Embryonic facial prominence (tissue), 1 donor: ENCODE measurements at regions not wholly inside any gene's neighbourhood (a gene's known extent, or its start where the extent isn't known, plus 50 kb on each side); places are given as distances from the start of the nearest gene placed in this dataset.
"Not testable (repeated sequence)": the region's sequence is repeated elsewhere in the genome, so short reads cannot be mapped to it uniquely, and the experiment has no call there.

Experiments
- DNase-seq: peaks from one replicate; pipeline ENCODE4 v3.0.0-alpha.2; 2016; ENCODE audit errors: extremely low spot score

- no peak for DNase-seq
These were observed 1273.0 kb downstream of the ROBO2 start for GRCh38 chr3:78312851-78313250.

- no peak for DNase-seq
These were observed 1273.4 kb downstream of the ROBO2 start for GRCh38 chr3:78313332-78313731.

- DNase-seq = no peak
These were observed 1274.4 kb downstream of the ROBO2 start for GRCh38 chr3:78314327-78314726.

GRCh38 chr3:78317774-78318173 lies 1277.9 kb downstream of the ROBO2 start:
- DNase-seq = no peak

GRCh38 chr3:78322780-78323179 lies 1282.9 kb downstream of the ROBO2 start:
- no peak for DNase-seq

GRCh38 chr3:78337801-78338211 lies 1297.9 kb downstream of the ROBO2 start:
- no peak for DNase-seq

GRCh38 chr3:78338405-78338804 lies 1298.5 kb downstream of the ROBO2 start:
- no peak for DNase-seq

GRCh38 chr3:78343221-78343620 lies 1303.3 kb downstream of the ROBO2 start:
- no peak for DNase-seq

- DNase-seq = not testable (repeated sequence)
These were observed 1304.4 kb downstream of the ROBO2 start for GRCh38 chr3:78344267-78344666.

- no peak for DNase-seq
These were observed 1305.0 kb downstream of the ROBO2 start for GRCh38 chr3:78344918-78345317.

GRCh38 chr3:78347176-78347575 lies 1307.3 kb downstream of the ROBO2 start:
- DNase-seq = no peak

- DNase-seq = no peak
These were observed 1308.8 kb downstream of the ROBO2 start for GRCh38 chr3:78348664-78349063.

- no peak for DNase-seq
These were observed 1309.7 kb downstream of the ROBO2 start for GRCh38 chr3:78349571-78349970.

GRCh38 chr3:78351334-78351733 lies 1311.4 kb downstream of the ROBO2 start:
- no peak for DNase-seq

GRCh38 chr3:78353231-78353630 lies 1313.3 kb downstream of the ROBO2 start:
- no peak for DNase-seq

GRCh38 chr3:78360849-78361248 lies 1321.0 kb downstream of the ROBO2 start:
- DNase-seq = no peak

GRCh38 chr3:78368636-78369345 lies 1328.9 kb downstream of the ROBO2 start:
- no peak for DNase-seq

- no peak for DNase-seq
These were observed 1350.3 kb downstream of the ROBO2 start for GRCh38 chr3:78390221-78390620.

- DNase-seq = no peak
These were observed 1358.5 kb downstream of the ROBO2 start for GRCh38 chr3:78398401-78398800.

GRCh38 chr3:78402720-78403119 lies 1362.8 kb downstream of the ROBO2 start:
- no peak for DNase-seq

- DNase-seq = no peak
These were observed 1362.1 kb downstream of the ROBO1 start for GRCh38 chr3:78405745-78406144.

- no peak for DNase-seq
These were observed 1361.4 kb downstream of the ROBO1 start for GRCh38 chr3:78406396-78406795.

GRCh38 chr3:78410077-78410476 lies 1357.7 kb downstream of the ROBO1 start:
- no peak for DNase-seq

- DNase-seq = no peak
These were observed 1353.5 kb downstream of the ROBO1 start for GRCh38 chr3:78414261-78414660.
